Medulla oblongata (tissue), 1 donor: ENCODE measurements at regions not wholly inside any gene's neighbourhood (a gene's known extent, or its start where the extent isn't known, plus 50 kb on each side); places are given as distances from the start of the nearest gene placed in this dataset.
"Not testable (repeated sequence)": the region's sequence is repeated elsewhere in the genome, so short reads cannot be mapped to it uniquely, and the experiment has no call there.

ENCODE experiments used
- DNase-seq: peaks from one replicate; pipeline ENCODE4 v3.0.0-alpha.2; 2015; ENCODE audit errors: extremely low spot score

DNA sequence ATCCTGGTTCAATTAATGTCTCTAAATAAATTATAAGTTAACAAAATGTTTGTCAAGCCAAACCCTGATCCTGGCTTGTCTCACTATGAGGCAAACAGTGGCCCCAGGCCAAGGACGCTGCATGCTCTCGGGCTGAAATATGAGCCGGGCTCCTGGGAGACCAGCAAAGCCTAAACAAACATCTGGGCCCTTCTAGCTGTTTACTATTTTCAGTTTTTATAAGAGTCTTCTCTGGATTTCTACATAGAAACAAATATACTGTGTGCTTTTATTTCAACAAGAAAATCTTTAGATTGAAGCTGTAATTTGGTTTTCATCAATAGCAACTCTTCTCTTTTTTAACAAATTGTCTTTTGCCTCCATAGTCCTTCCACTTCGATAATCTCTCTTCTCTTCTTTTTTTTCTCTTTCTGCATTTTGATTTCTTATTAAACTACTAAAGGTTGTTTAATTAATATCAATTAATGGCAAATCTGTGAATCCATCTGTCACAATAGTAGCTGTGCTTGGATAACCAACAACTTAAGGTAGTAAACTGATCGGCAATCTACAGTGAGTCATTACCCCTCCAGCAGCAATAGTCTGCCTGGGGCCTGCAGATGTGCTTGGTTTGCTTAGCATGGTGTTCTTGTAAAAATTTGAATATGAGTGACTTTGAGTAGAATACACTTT is 83.3 kb upstream of the DNAJC1 start:
- DNase-seq = peak; percentile 83

DNA sequence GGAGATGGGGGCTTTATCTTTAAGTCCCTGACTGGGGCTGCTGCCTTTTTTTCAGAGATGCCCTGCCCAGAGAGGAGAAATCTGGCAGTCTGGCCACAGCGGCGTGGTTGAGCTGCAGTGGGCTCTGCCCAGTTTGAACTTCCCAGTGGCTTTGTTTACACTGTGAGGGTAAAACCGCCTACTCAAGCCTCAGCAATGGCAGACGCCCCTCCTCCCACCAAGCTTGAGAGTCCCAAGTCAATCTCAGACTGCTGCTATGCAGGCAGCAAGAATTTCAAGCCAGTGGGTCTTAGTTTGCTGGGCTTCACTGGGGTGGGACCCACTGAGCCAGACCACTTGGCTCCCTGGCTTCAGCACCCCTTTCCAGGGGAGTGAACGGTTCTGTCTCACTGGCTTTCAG is 76.4 kb upstream of the DNAJC1 start:
- DNase-seq = not testable (repeated sequence)

DNA sequence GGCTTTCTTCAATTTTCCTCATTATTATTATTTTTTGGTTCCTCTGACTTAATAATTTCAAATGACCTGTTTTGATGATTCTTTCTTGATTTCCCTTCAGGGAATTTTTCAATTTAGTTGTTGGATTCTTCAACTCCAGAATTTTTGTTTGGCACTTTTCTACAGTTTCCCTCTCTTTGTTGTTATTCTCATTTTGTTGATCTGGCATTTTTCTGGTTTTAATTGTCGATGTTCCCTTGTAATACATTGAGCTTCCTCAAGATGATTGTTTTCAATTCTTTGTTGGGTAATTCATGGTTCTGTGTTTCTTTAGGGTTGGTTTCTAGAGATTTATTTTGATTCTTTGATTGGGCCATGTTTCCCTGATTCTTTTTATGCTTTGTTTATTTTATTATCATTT is 67.8 kb upstream of the DNAJC1 start:
- DNase-seq = no peak

- no peak for DNase-seq
Measured at GRCh38 chr10:22067091-22067490, 63.6 kb upstream of the DNAJC1 start.

- DNase-seq = not testable (repeated sequence)
Measured at GRCh38 chr10:22060984-22061383, 57.5 kb upstream of the DNAJC1 start.

- DNase-seq = no peak
Measured at GRCh38 chr10:22058201-22058600, 54.7 kb upstream of the DNAJC1 start.

DNA sequence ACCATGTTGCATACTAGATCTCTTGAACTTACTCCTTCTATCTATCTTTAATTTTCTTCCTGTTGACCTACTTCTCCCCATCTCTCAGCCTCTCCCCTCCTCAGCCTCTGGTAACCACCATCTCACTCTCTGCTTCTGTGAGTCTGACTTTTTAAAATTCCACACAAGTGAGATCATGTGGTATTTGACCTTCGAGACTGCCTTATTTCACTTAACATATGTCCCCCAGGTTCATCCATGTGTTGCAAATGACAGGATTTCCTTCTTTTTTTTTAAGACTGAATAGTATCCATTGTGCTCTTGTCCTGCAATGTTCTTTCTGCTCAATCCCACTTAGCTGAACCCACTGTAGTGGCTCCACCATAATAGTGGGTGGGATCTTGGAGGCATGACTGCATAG is 51.4 kb upstream of the DNAJC1 start:
- DNase-seq = no peak
